B cell (primary cell): ENCODE measurements at regions not wholly inside any gene's neighbourhood (a gene's known extent, or its start where the extent isn't known, plus 50 kb on each side); places are given as distances from the start of the nearest gene placed in this dataset.

Experiments used
- EZH2 ChIP-seq: IDR thresholded peaks from 2 replicates; pipeline ENCODE4 v1.6.1; 2012; ENCODE audit warnings: borderline replicate concordance, low read depth, mild to moderate bottlenecking, moderate library complexity, low read length; ENCODE audit not compliant: insufficient read depth, poor library complexity, severe bottlenecking
- TF ChIP-seq, protein P1 (sequence below): fragments of 200-600 bp; IDR thresholded peaks from one replicate; pipeline ENCODE4 v1.8.0; 2022; ENCODE audit warnings: antibody characterized with exemption, mild to moderate bottlenecking

DNA sequence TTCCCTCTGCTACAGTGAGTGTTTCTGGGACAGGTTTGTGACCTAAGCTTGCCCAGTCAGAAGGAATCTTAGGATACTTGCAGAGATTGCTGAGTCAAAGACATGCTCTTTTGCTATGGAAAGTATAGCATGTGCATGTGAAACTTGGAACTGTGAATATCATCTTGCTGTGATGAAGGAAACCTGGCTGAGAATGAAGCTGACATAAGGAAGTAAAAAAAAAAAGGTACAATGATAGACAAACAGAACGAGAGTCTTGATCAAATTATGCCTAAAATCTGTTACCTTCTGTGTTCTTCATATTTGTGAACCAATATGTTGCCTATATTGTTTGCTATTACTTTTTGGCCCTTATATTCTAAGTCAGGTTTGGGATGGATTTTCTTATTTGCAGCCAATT is 525.7 kb downstream of the NPIPA7 start:
- TF ChIP-seq, protein P1, sequence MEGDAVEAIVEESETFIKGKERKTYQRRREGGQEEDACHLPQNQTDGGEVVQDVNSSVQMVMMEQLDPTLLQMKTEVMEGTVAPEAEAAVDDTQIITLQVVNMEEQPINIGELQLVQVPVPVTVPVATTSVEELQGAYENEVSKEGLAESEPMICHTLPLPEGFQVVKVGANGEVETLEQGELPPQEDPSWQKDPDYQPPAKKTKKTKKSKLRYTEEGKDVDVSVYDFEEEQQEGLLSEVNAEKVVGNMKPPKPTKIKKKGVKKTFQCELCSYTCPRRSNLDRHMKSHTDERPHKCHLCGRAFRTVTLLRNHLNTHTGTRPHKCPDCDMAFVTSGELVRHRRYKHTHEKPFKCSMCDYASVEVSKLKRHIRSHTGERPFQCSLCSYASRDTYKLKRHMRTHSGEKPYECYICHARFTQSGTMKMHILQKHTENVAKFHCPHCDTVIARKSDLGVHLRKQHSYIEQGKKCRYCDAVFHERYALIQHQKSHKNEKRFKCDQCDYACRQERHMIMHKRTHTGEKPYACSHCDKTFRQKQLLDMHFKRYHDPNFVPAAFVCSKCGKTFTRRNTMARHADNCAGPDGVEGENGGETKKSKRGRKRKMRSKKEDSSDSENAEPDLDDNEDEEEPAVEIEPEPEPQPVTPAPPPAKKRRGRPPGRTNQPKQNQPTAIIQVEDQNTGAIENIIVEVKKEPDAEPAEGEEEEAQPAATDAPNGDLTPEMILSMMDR: no peak
- TF ChIP-seq EZH2: no peak
